GM12874 (cell line): ENCODE measurements at regions not wholly inside any gene's neighbourhood (a gene's known extent, or its start where the extent isn't known, plus 50 kb on each side); places are given as distances from the start of the nearest gene placed in this dataset.

Source experiments
- TF ChIP-seq, protein P1 (sequence below): IDR thresholded peaks from 2 replicates; pipeline ENCODE4 v1.5.1; 2011; ENCODE audit warnings: low read depth, mild to moderate bottlenecking, control low read depth, low read length, moderate library complexity; ENCODE audit not compliant: insufficient read depth

- TF ChIP-seq, protein P1, sequence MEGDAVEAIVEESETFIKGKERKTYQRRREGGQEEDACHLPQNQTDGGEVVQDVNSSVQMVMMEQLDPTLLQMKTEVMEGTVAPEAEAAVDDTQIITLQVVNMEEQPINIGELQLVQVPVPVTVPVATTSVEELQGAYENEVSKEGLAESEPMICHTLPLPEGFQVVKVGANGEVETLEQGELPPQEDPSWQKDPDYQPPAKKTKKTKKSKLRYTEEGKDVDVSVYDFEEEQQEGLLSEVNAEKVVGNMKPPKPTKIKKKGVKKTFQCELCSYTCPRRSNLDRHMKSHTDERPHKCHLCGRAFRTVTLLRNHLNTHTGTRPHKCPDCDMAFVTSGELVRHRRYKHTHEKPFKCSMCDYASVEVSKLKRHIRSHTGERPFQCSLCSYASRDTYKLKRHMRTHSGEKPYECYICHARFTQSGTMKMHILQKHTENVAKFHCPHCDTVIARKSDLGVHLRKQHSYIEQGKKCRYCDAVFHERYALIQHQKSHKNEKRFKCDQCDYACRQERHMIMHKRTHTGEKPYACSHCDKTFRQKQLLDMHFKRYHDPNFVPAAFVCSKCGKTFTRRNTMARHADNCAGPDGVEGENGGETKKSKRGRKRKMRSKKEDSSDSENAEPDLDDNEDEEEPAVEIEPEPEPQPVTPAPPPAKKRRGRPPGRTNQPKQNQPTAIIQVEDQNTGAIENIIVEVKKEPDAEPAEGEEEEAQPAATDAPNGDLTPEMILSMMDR: no peak
Measured at GRCh38 chr1:55746710-55747109, 531.5 kb upstream of the USP24 start.

GRCh38 chr1:55741516-55741915 lies 526.4 kb upstream of the USP24 start:
- TF ChIP-seq, protein P1: no peak

GRCh38 chr1:55735106-55735505 lies 519.9 kb upstream of the USP24 start:
- TF ChIP-seq, protein P1: no peak

DNA sequence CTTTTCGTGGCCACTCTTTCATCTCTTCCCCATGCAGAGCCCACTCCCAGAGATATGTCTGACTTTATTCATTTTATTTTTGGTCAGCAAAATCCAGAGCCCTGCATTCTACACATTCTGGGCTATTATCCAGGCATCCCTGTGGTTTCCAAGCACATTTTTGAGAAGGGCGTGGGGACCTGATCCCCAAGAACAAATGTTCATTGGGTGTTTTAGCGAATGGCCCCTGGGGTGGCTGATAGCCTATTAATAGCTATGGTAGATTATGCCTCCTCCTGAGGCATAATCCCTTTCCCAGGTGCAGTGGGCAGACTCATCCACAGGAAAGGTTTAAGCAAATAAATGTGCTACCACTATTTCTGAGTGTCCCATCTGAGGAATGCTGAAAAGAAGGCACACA lies 511.8 kb upstream of the USP24 start:
- TF ChIP-seq, protein P1: no peak

DNA sequence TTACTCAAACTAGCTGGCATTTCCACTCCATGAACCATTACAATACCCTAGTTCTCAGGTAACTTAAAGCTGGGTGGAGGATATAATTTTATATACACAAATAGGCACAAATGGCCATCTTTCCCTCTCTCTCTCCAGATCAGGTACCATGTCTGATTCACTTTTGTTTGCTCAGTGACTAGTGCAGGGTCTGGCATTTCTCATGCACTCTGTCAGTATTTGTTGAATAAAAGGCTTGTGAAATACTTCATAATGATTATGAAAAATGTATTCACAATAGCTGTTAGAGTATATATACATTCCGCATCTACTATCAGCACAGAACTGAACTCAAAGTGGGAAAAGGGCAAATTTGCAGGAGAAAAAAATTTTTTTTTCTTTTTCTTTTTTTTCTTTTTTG lies 510.2 kb upstream of the USP24 start:
- TF ChIP-seq, protein P1: no peak

GRCh38 chr1:55724551-55725325 lies 509.6 kb upstream of the USP24 start:
- TF ChIP-seq, protein P1: no peak

- TF ChIP-seq, protein P1: no peak
Measured at GRCh38 chr1:55723001-55723400, 507.8 kb upstream of the USP24 start.
